MM.1S (cell line): ENCODE measurements at regions not wholly inside any gene's neighbourhood (a gene's known extent, or its start where the extent isn't known, plus 50 kb on each side); places are given as distances from the start of the nearest gene placed in this dataset.

ENCODE experiments used
- DNase-seq: peaks from one replicate; pipeline ENCODE4 v3.0.0-alpha.2; 2015
- H2AFZ ChIP-seq: fragments of 300-600 bp; sonication (generic); 2 replicates; pipeline ENCODE4 v1.6.0; 2016; ENCODE audit warnings: antibody characterized with exemption, low read length
- H3F3A ChIP-seq: fragments of 300-600 bp; sonication (generic); 2 replicates; pipeline ENCODE4 v1.6.1; 2016; ENCODE audit warnings: mild to moderate bottlenecking, antibody characterized with exemption, low read length, moderate library complexity, mixed read lengths; ENCODE audit not compliant: insufficient read depth
- H3K27ac ChIP-seq: fragments of 300-600 bp; sonication (generic); 2 replicates; pipeline ENCODE4 v1.5.1; 2016; ENCODE audit warnings: mild to moderate bottlenecking, low read length
- H3K27me3 ChIP-seq: fragments of 300-600 bp; sonication (generic); replicated peaks from 2 replicates; pipeline ENCODE4 v1.6.0; 2016; ENCODE audit warnings: low read length; ENCODE audit not compliant: insufficient read depth
- H3K36me3 ChIP-seq: fragments of 300-600 bp; sonication (generic); replicated peaks from 2 replicates; pipeline ENCODE4 v1.6.1; 2016; ENCODE audit warnings: mild to moderate bottlenecking, low read length, mixed read lengths; ENCODE audit not compliant: insufficient read depth
- H3K4me1 ChIP-seq: fragments of 300-600 bp; sonication (generic); 2 replicates; pipeline ENCODE4 v1.6.1; 2016; ENCODE audit warnings: low read length, mixed read lengths
- H3K4me2 ChIP-seq: fragments of 300-600 bp; sonication (generic); 2 replicates; pipeline ENCODE4 v1.6.0; 2016; ENCODE audit warnings: low read depth, low read length
- H3K4me3 ChIP-seq: fragments of 300-600 bp; sonication (generic); 2 replicates; pipeline ENCODE4 v1.5.1; 2016; ENCODE audit warnings: low read length, mixed read lengths
- H3K79me2 ChIP-seq: fragments of 300-600 bp; sonication (generic); 2 replicates; pipeline ENCODE4 v1.6.1; 2016; ENCODE audit warnings: mixed run types, low read length, mixed read lengths
- H3K9ac ChIP-seq: fragments of 300-600 bp; sonication (generic); 2 replicates; pipeline ENCODE4 v1.6.1; 2016; ENCODE audit warnings: low read length, mixed read lengths
- H3K9me2 ChIP-seq: fragments of 300-600 bp; sonication (generic); replicated peaks from 2 replicates; pipeline ENCODE4 v1.6.1; 2016; ENCODE audit warnings: mild to moderate bottlenecking, low read length, mixed read lengths; ENCODE audit not compliant: insufficient read depth
- H3K9me3 ChIP-seq: fragments of 300-600 bp; sonication (generic); replicated peaks from 2 replicates; pipeline ENCODE4 v1.6.1; 2016; ENCODE audit warnings: mild to moderate bottlenecking, low read length, mixed read lengths; ENCODE audit not compliant: insufficient read depth
- H4K20me1 ChIP-seq: fragments of 300-600 bp; sonication (generic); 2 replicates; pipeline ENCODE4 v1.6.1; 2016; ENCODE audit warnings: mild to moderate bottlenecking, low read length, moderate library complexity, mixed read lengths; ENCODE audit not compliant: insufficient read depth
- CTCF ChIP-seq: fragments of 300-600 bp; sonication (generic); IDR thresholded peaks from 2 replicates; pipeline ENCODE4 v1.5.1; 2016; ENCODE audit warnings: antibody characterized with exemption, low read length, mixed read lengths
- EZH2 ChIP-seq: fragments of 300-600 bp; sonication (generic); optimal IDR thresholded peaks from 2 replicates; pipeline ENCODE3; 2017; ENCODE audit warnings: low read depth, mild to moderate bottlenecking, antibody characterized with exemption, low read length, mixed read lengths
- EZH2phosphoT487 ChIP-seq: fragments of 300-600 bp; sonication (generic); IDR thresholded peaks from 2 replicates; pipeline ENCODE4 v1.6.1; 2018; ENCODE audit warnings: antibody characterized with exemption, low read length

- no peak overlapping the region for H3K4me2 ChIP-seq
- no peak for DNase-seq
- no peaks in the 10 kb centered on the region for H3F3A ChIP-seq
- no peaks in the 10 kb centered on the region for H3K79me2 ChIP-seq
- no peaks in the 10 kb centered on the region for H3K9me2 ChIP-seq
- no peak overlapping the region for H3K4me3 ChIP-seq
- peaks cover 4% of the 10 kb centered on the region; the same call in 1 of the 2 replicates for H3K4me1 ChIP-seq
- no peaks in the 10 kb centered on the region for H3K9me3 ChIP-seq
- no peaks in the 10 kb centered on the region for H4K20me1 ChIP-seq
- no peak for TF ChIP-seq EZH2phosphoT487
- no peak for TF ChIP-seq CTCF
- no peak for TF ChIP-seq EZH2
- no peak overlapping the region for H2AFZ ChIP-seq
- H3K9ac ChIP-seq, result no peak overlapping the region
- no peak overlapping the region for H3K27ac ChIP-seq
- H3K36me3 ChIP-seq, result no peaks in the 10 kb centered on the region
- no peaks in the 10 kb centered on the region for H3K27me3 ChIP-seq
These were observed 215.6 kb upstream of the PPARGC1A start for GRCh38 chr4:24105327-24106038.

- no peaks in the 10 kb centered on the region for H3K27me3 ChIP-seq
- H4K20me1 ChIP-seq, result no peaks in the 10 kb centered on the region
- no peaks in the 10 kb centered on the region for H3K9me3 ChIP-seq
- no peaks in the 10 kb centered on the region for H3K79me2 ChIP-seq
- H3K9ac ChIP-seq, result no peak overlapping the region
- no peak overlapping the region for H2AFZ ChIP-seq
- no peaks in the 10 kb centered on the region for H3K4me1 ChIP-seq
- no peak for DNase-seq
- TF ChIP-seq EZH2phosphoT487 (no peak), CTCF (no peak), EZH2 (no peak)
- no peaks in the 10 kb centered on the region for H3K9me2 ChIP-seq
- no peaks in the 10 kb centered on the region for H3F3A ChIP-seq
- no peak overlapping the region for H3K4me3 ChIP-seq
- H3K4me2 ChIP-seq, result no peak overlapping the region
- no peaks in the 10 kb centered on the region for H3K36me3 ChIP-seq
- no peak overlapping the region for H3K27ac ChIP-seq
These were observed 214.3 kb upstream of the PPARGC1A start for GRCh38 chr4:24104158-24104565.

- H3K27ac ChIP-seq, result no peak overlapping the region
These were observed 213.7 kb upstream of the PPARGC1A start for GRCh38 chr4:24103434-24104157.

More at GRCh38 chr4:24103434-24104157, 213.7 kb upstream of the PPARGC1A start:
- H3K36me3 ChIP-seq, result no peaks in the 10 kb centered on the region
- H3K9me2 ChIP-seq, result no peaks in the 10 kb centered on the region
- no peak overlapping the region for H2AFZ ChIP-seq
- H3K27me3 ChIP-seq, result no peaks in the 10 kb centered on the region
- no peaks in the 10 kb centered on the region for H3K79me2 ChIP-seq
- H3F3A ChIP-seq, result no peaks in the 10 kb centered on the region
- H3K4me2 ChIP-seq, result no peak overlapping the region
- no peaks in the 10 kb centered on the region for H4K20me1 ChIP-seq
- no peak overlapping the region for H3K4me3 ChIP-seq
- no peaks in the 10 kb centered on the region for H3K9me3 ChIP-seq
- H3K9ac ChIP-seq, result no peak overlapping the region
- no peaks in the 10 kb centered on the region for H3K4me1 ChIP-seq
- no peak for DNase-seq
- TF ChIP-seq EZH2phosphoT487 (no peak), CTCF (no peak), EZH2 (no peak)
